HEK293 (cell line): ENCODE measurements at regions not wholly inside any gene's neighbourhood (a gene's known extent, or its start where the extent isn't known, plus 50 kb on each side); places are given as distances from the start of the nearest gene placed in this dataset.

Experiments
- CTCF ChIP-seq: fragments of 450-650 bp; formaldehyde crosslinking; IDR thresholded peaks from 2 replicates; pipeline ENCODE4 v1.5.1; 2016; ENCODE audit warnings: missing biosample characterization, missing genetic modification characterization
- HOXD13 ChIP-seq: sonication (generic); formaldehyde crosslinking; IDR thresholded peaks from 2 replicates; pipeline ENCODE4 v1.8.0; 2022; ENCODE audit warnings: missing genetic modification reagents, borderline replicate concordance
- KLF17 ChIP-seq: fragments of 450-650 bp; formaldehyde crosslinking; IDR thresholded peaks from 2 replicates; pipeline ENCODE4 v1.5.1; 2016; ENCODE audit warnings: missing biosample characterization, missing genetic modification characterization
- PRDM4 ChIP-seq: fragments of 450-650 bp; formaldehyde crosslinking; IDR thresholded peaks from 2 replicates; pipeline ENCODE4 v1.5.1; 2017; ENCODE audit warnings: missing biosample characterization, missing genetic modification characterization
- SCRT2 ChIP-seq: fragments of 450-650 bp; formaldehyde crosslinking; IDR thresholded peaks from 2 replicates; pipeline ENCODE4 v1.5.1; 2016; ENCODE audit warnings: missing biosample characterization, missing genetic modification characterization
- TSHZ1 ChIP-seq: fragments of 450-650 bp; formaldehyde crosslinking; IDR thresholded peaks from 2 replicates; pipeline ENCODE4 v1.5.1; 2016; ENCODE audit warnings: missing biosample characterization, missing genetic modification characterization, borderline replicate concordance
- ZNF169 ChIP-seq: fragments of 450-650 bp; formaldehyde crosslinking; IDR thresholded peaks from 2 replicates; pipeline ENCODE4 v1.5.1; 2016; ENCODE audit warnings: missing biosample characterization, missing genetic modification characterization
- ZNF266 ChIP-seq: fragments of 450-650 bp; formaldehyde crosslinking; IDR thresholded peaks from 2 replicates; pipeline ENCODE4 v1.5.1; 2016; ENCODE audit warnings: missing biosample characterization, missing genetic modification characterization, low read depth
- ZNF501 ChIP-seq: fragments of 450-650 bp; formaldehyde crosslinking; IDR thresholded peaks from 2 replicates; pipeline ENCODE4 v1.5.1; 2016; ENCODE audit warnings: missing biosample characterization, missing genetic modification characterization
- ZNF518A ChIP-seq: fragments of 450-650 bp; formaldehyde crosslinking; conservative IDR thresholded peaks from 2 replicates; pipeline ENCODE4 v1.5.1; 2016; ENCODE audit warnings: low read depth, missing biosample characterization, missing genetic modification characterization
- ZNF555 ChIP-seq: fragments of 450-650 bp; formaldehyde crosslinking; conservative IDR thresholded peaks from 2 replicates; pipeline ENCODE4 v1.5.1; 2017; ENCODE audit warnings: missing biosample characterization, mild to moderate bottlenecking, missing genetic modification characterization, inconsistent platforms
- ZNF600 ChIP-seq: fragments of 450-650 bp; formaldehyde crosslinking; IDR thresholded peaks from 2 replicates; pipeline ENCODE4 v1.5.1; 2016; ENCODE audit warnings: missing biosample characterization, missing genetic modification characterization
- ZNF791 ChIP-seq: fragments of 450-650 bp; formaldehyde crosslinking; IDR thresholded peaks from 2 replicates; pipeline ENCODE4 v1.5.1; 2016; ENCODE audit warnings: missing biosample characterization, missing genetic modification characterization
- ZNF830 ChIP-seq: fragments of 450-650 bp; IDR thresholded peaks from 2 replicates; pipeline ENCODE4 v1.5.0; 2018; ENCODE audit warnings: missing biosample characterization, missing genetic modification characterization, low read depth, mild to moderate bottlenecking, moderate library complexity

- no peak for TF ChIP-seq ZNF518A (tag by site-specific recombination)
- TF ChIP-seq KLF17 (tag by site-specific recombination): no peak
- no peak for TF ChIP-seq TSHZ1 (tag by site-specific recombination)
- no peak for TF ChIP-seq SCRT2 (tag by site-specific recombination)
- no peak for TF ChIP-seq ZNF600
- no peak for TF ChIP-seq ZNF169 (tag by site-specific recombination)
- no peak for TF ChIP-seq ZNF501 (tag by site-specific recombination)
- TF ChIP-seq ZNF791 (tag by site-specific recombination): no peak
- no peak for TF ChIP-seq ZNF266 (tag by site-specific recombination)
- no peak for TF ChIP-seq ZNF830 (tag by site-specific recombination)
- TF ChIP-seq PRDM4 (tag by site-specific recombination): no peak
- no peak for TF ChIP-seq CTCF
- TF ChIP-seq HOXD13 (CRISPR knock-in tag): no peak
- no peak for TF ChIP-seq ZNF555
Observed at GRCh38 chr14:63800083-63800482, 52.7 kb upstream of the SYNE2 start (continued).
